ENCODE measurements at regions not wholly inside any gene's neighbourhood (a gene's known extent, or its start where the extent isn't known, plus 50 kb on each side); places are given as distances from the start of the nearest gene placed in this dataset.

GRCh38 chr5:12016159-12016746 lies 112.0 kb upstream of the CTNND2 start:
- H3K27ac Mint-ChIP-seq (ENCODE audit: unreplicated experiment) = no peak overlapping the region
- no peak overlapping the region for H3K4me3 Mint-ChIP-seq (ENCODE audit: unreplicated experiment)
- peaks cover 7% of the 10 kb centered on the region for H3K27me3 Mint-ChIP-seq (ENCODE audit: unreplicated experiment)
- no peaks in the 10 kb centered on the region for H3K36me3 Mint-ChIP-seq (ENCODE audit: unreplicated experiment)
- H3K9me3 Mint-ChIP-seq (ENCODE audit: unreplicated experiment) = no peaks in the 10 kb centered on the region
- no peak for TF ChIP-seq CTCF (IDR thresholded peaks at IDR 0.05)
- H3K4me1 Mint-ChIP-seq (ENCODE audit: unreplicated experiment) = peaks cover 2% of the 10 kb centered on the region
- no peak for DNase-seq (ENCODE audit: extremely low spot score, unreplicated experiment)

GRCh38 chr5:12013351-12013750 lies 109.1 kb upstream of the CTNND2 start:
- TF ChIP-seq CTCF (IDR thresholded peaks at IDR 0.05) = no peak
- H3K27me3 Mint-ChIP-seq (ENCODE audit: unreplicated experiment) = peaks cover 2% of the 10 kb centered on the region
- H3K27ac Mint-ChIP-seq (ENCODE audit: unreplicated experiment) = no peak overlapping the region
- H3K36me3 Mint-ChIP-seq (ENCODE audit: unreplicated experiment) = no peaks in the 10 kb centered on the region
- no peaks in the 10 kb centered on the region for H3K9me3 Mint-ChIP-seq (ENCODE audit: unreplicated experiment)
- no peak for DNase-seq (ENCODE audit: extremely low spot score, unreplicated experiment)
- H3K4me1 Mint-ChIP-seq (ENCODE audit: unreplicated experiment) = peaks cover 2% of the 10 kb centered on the region
- H3K4me3 Mint-ChIP-seq (ENCODE audit: unreplicated experiment) = no peak overlapping the region

GRCh38 chr5:12003680-12004079 lies 99.4 kb upstream of the CTNND2 start:
- H3K36me3 Mint-ChIP-seq (ENCODE audit: unreplicated experiment) = no peaks in the 10 kb centered on the region
- no peak for DNase-seq (ENCODE audit: extremely low spot score, unreplicated experiment)
- no peak for TF ChIP-seq CTCF (IDR thresholded peaks at IDR 0.05)
- H3K27ac Mint-ChIP-seq (ENCODE audit: unreplicated experiment) = no peak overlapping the region
- no peaks in the 10 kb centered on the region for H3K4me1 Mint-ChIP-seq (ENCODE audit: unreplicated experiment)
- no peak overlapping the region for H3K4me3 Mint-ChIP-seq (ENCODE audit: unreplicated experiment)
- no peaks in the 10 kb centered on the region for H3K27me3 Mint-ChIP-seq (ENCODE audit: unreplicated experiment)
- H3K9me3 Mint-ChIP-seq (ENCODE audit: unreplicated experiment) = no peaks in the 10 kb centered on the region

- no peak for TF ChIP-seq CTCF (IDR thresholded peaks at IDR 0.05)
- Mint-ChIP-seq H3K4me1 (ENCODE audit: unreplicated experiment) (no peaks in the 10 kb centered on the region), H3K27me3 (ENCODE audit: unreplicated experiment) (no peaks in the 10 kb centered on the region), H3K4me3 (ENCODE audit: unreplicated experiment) (no peak overlapping the region), H3K27ac (ENCODE audit: unreplicated experiment) (no peak overlapping the region), H3K9me3 (ENCODE audit: unreplicated experiment) (peaks cover 8% of the 10 kb centered on the region), H3K36me3 (ENCODE audit: unreplicated experiment) (no peaks in the 10 kb centered on the region)
- DNase-seq (ENCODE audit: extremely low spot score, unreplicated experiment) = no peak
Observed at GRCh38 chr5:11998397-11998796, 94.2 kb upstream of the CTNND2 start.

GRCh38 chr5:11997942-11998341 lies 93.7 kb upstream of the CTNND2 start:
- no peak for DNase-seq (ENCODE audit: extremely low spot score, unreplicated experiment)
- Mint-ChIP-seq H3K27me3 (ENCODE audit: unreplicated experiment) (no peaks in the 10 kb centered on the region), H3K4me1 (ENCODE audit: unreplicated experiment) (no peaks in the 10 kb centered on the region), H3K9me3 (ENCODE audit: unreplicated experiment) (peaks cover 8% of the 10 kb centered on the region), H3K36me3 (ENCODE audit: unreplicated experiment) (no peaks in the 10 kb centered on the region), H3K27ac (ENCODE audit: unreplicated experiment) (no peak overlapping the region), H3K4me3 (ENCODE audit: unreplicated experiment) (no peak overlapping the region)
- no peak for TF ChIP-seq CTCF (IDR thresholded peaks at IDR 0.05)
